Neural cell (in vitro differentiated cells): ENCODE measurements at regions not wholly inside any gene's neighbourhood (a gene's known extent, or its start where the extent isn't known, plus 50 kb on each side); places are given as distances from the start of the nearest gene placed in this dataset.

ENCODE experiments used
- H2AFZ ChIP-seq: fragments of 200-600, 300-800 bp; sonication (generic), shearing (Covaris generic); 2 replicates; pipeline ENCODE4 v1.6.0; 2014; ENCODE audit warnings: low read depth, mild to moderate bottlenecking, antibody characterized with exemption, low read length, moderate library complexity
- H3F3A ChIP-seq: fragments of 200-600 bp; shearing (Covaris generic); 2 replicates; pipeline ENCODE4 v1.6.1; 2016; ENCODE audit warnings: mild to moderate bottlenecking, moderate library complexity, mixed read lengths, antibody characterized with exemption, low read length; ENCODE audit not compliant: insufficient read depth, poor library complexity, severe bottlenecking
- H3K27ac ChIP-seq: fragments of 200-600, 300-800 bp; sonication (generic), shearing (Covaris generic); 2 replicates; pipeline ENCODE4 v1.5.1; 2014; ENCODE audit warnings: mild to moderate bottlenecking, low read length, moderate library complexity
- H3K27me3 ChIP-seq: fragments of 300-800, 200-600 bp; sonication (generic), shearing (Covaris generic); 2 replicates; pipeline ENCODE4 v1.6.0; 2014; ENCODE audit warnings: mild to moderate bottlenecking, low read depth, low read length, moderate library complexity; ENCODE audit not compliant: insufficient read depth
- H3K36me3 ChIP-seq: fragments of 300-800, 200-600 bp; sonication (generic), shearing (Covaris generic); 2 replicates; pipeline ENCODE4 v1.5.1; 2014; ENCODE audit warnings: mild to moderate bottlenecking, antibody characterized with exemption, low read length, moderate library complexity; ENCODE audit not compliant: insufficient read depth
- H3K4me2 ChIP-seq: fragments of 300-800, 200-600 bp; sonication (generic), shearing (Covaris generic); 2 replicates; pipeline ENCODE4 v1.6.0; 2014; ENCODE audit warnings: mild to moderate bottlenecking, low read length
- H3K4me3 ChIP-seq: fragments of 300-800, 200-600 bp; sonication (generic), shearing (Covaris generic); 2 replicates; pipeline ENCODE4 v1.5.1; 2014; ENCODE audit warnings: mild to moderate bottlenecking, low read length, moderate library complexity
- H3K79me2 ChIP-seq: fragments of 200-600 bp; shearing (Covaris generic); replicated peaks from 2 replicates; pipeline ENCODE4 v1.6.0; 2014; ENCODE audit warnings: mild to moderate bottlenecking, low read length, moderate library complexity; ENCODE audit not compliant: insufficient read depth
- H3K9ac ChIP-seq: fragments of 300-800, 200-600 bp; sonication (generic), shearing (Covaris generic); 2 replicates; pipeline ENCODE4 v1.6.1; 2016; ENCODE audit warnings: mild to moderate bottlenecking, low read length, mixed read lengths
- H3K9me2 ChIP-seq: fragments of 200-600 bp; shearing (Covaris generic); 2 replicates; pipeline ENCODE4 v1.6.1; 2016; ENCODE audit warnings: mild to moderate bottlenecking, low read length, mixed read lengths; ENCODE audit not compliant: insufficient read depth
- H3K9me3 ChIP-seq: fragments of 200-600, 300-800 bp; sonication (generic), shearing (Covaris generic); 2 replicates; pipeline ENCODE4 v1.6.1; 2016; ENCODE audit warnings: mild to moderate bottlenecking, mixed run types, low read length, moderate library complexity, mixed read lengths
- H4K20me1 ChIP-seq: fragments of 200-600 bp; shearing (Covaris generic); 2 replicates; pipeline ENCODE4 v1.6.1; 2016; ENCODE audit warnings: mild to moderate bottlenecking, mixed run types; ENCODE audit not compliant: insufficient read depth
- CTCF ChIP-seq: fragments of 450-650 bp; IDR thresholded peaks from 2 replicates; pipeline ENCODE4 v1.5.1; 2014; ENCODE audit warnings: antibody characterized with exemption, mild to moderate bottlenecking, moderate library complexity; ENCODE audit not compliant: poor library complexity, severe bottlenecking
- EP300 ChIP-seq: fragments of 450-650 bp; conservative IDR thresholded peaks from 2 replicates; pipeline ENCODE4 v1.6.1; 2014; ENCODE audit warnings: antibody characterized with exemption, mild to moderate bottlenecking, moderate library complexity; ENCODE audit not compliant: poor library complexity, severe bottlenecking
- EZH2 ChIP-seq: fragments of 200-600, 300-800 bp; shearing (Covaris generic), sonication (generic); IDR thresholded peaks from 2 replicates; pipeline ENCODE4 v1.6.1; 2014; ENCODE audit warnings: antibody characterized with exemption, low read length, borderline replicate concordance, mild to moderate bottlenecking; ENCODE audit not compliant: insufficient read depth, poor library complexity, severe bottlenecking
- MXI1 ChIP-seq: fragments of 450-650 bp; conservative IDR thresholded peaks from 2 replicates; pipeline ENCODE4 v1.6.1; 2014; ENCODE audit warnings: antibody characterized with exemption, mild to moderate bottlenecking; ENCODE audit not compliant: poor library complexity, severe bottlenecking
- POLR2AphosphoS5 ChIP-seq: IDR thresholded peaks from 2 replicates; pipeline ENCODE4 v1.6.1; 2012
- RAD21 ChIP-seq: fragments of 450-650 bp; conservative IDR thresholded peaks from 2 replicates; pipeline ENCODE4 v1.6.1; 2014; ENCODE audit warnings: antibody characterized with exemption, mild to moderate bottlenecking, moderate library complexity
- REST ChIP-seq: IDR thresholded peaks from 2 replicates; pipeline ENCODE4 v1.6.1; 2012; ENCODE audit warnings: borderline replicate concordance
- SMC3 ChIP-seq: fragments of 450-650 bp; conservative IDR thresholded peaks from 2 replicates; pipeline ENCODE4 v1.6.1; 2014; ENCODE audit warnings: antibody characterized with exemption, mild to moderate bottlenecking, moderate library complexity; ENCODE audit not compliant: poor library complexity
- TAF1 ChIP-seq: IDR thresholded peaks from 2 replicates; pipeline ENCODE4 v1.6.1; 2012; ENCODE audit warnings: low read depth

GRCh38 chr14:23727566-23728335 lies 91.6 kb downstream of the DHRS2 start:
- H3K9ac ChIP-seq, result no peak overlapping the region

GRCh38 chr14:23728791-23729190 lies 92.6 kb downstream of the DHRS2 start:
- H2AFZ ChIP-seq, result no peak overlapping the region

More at GRCh38 chr14:23727566-23728335, 91.6 kb downstream of the DHRS2 start:
- Histone ChIP-seq H3K36me3 (no peaks in the 10 kb centered on the region), H3K79me2 (no peaks in the 10 kb centered on the region), H3K9me3 (no peaks in the 10 kb centered on the region), H3K4me2 (no peak overlapping the region), H3F3A (no peaks in the 10 kb centered on the region), H3K27ac (no peak overlapping the region), H3K4me3 (no peak overlapping the region), H3K27me3 (no peaks in the 10 kb centered on the region), H2AFZ (no peak overlapping the region), H3K9me2 (no peaks in the 10 kb centered on the region), H4K20me1 (no peaks in the 10 kb centered on the region)
- TF ChIP-seq RAD21 (peak; percentile 25), SMC3 (peak; percentile 21), TAF1 (no peak)

More at GRCh38 chr14:23728791-23729190, 92.6 kb downstream of the DHRS2 start:
- Histone ChIP-seq H3K9me3 (no peaks in the 10 kb centered on the region), H3K9me2 (no peaks in the 10 kb centered on the region), H3K36me3 (no peaks in the 10 kb centered on the region), H3K27ac (no peak overlapping the region), H4K20me1 (no peaks in the 10 kb centered on the region), H3K27me3 (no peaks in the 10 kb centered on the region), H3K4me2 (no peak overlapping the region), H3K79me2 (no peaks in the 10 kb centered on the region), H3K4me3 (no peak overlapping the region), H3F3A (no peaks in the 10 kb centered on the region), H3K9ac (no peak overlapping the region)
- TF ChIP-seq RAD21 (no peak), EZH2 (no peak), EP300 (no peak), SMC3 (no peak), POLR2AphosphoS5 (no peak), CTCF (no peak), MXI1 (no peak), TAF1 (no peak), REST (no peak)
